Medulla oblongata (tissue), 1 donor: ENCODE measurements at regions not wholly inside any gene's neighbourhood (a gene's known extent, or its start where the extent isn't known, plus 50 kb on each side); places are given as distances from the start of the nearest gene placed in this dataset.

ENCODE experiments used
- DNase-seq: peaks from one replicate; pipeline ENCODE4 v3.0.0-alpha.2; 2015; ENCODE audit errors: extremely low spot score

DNA sequence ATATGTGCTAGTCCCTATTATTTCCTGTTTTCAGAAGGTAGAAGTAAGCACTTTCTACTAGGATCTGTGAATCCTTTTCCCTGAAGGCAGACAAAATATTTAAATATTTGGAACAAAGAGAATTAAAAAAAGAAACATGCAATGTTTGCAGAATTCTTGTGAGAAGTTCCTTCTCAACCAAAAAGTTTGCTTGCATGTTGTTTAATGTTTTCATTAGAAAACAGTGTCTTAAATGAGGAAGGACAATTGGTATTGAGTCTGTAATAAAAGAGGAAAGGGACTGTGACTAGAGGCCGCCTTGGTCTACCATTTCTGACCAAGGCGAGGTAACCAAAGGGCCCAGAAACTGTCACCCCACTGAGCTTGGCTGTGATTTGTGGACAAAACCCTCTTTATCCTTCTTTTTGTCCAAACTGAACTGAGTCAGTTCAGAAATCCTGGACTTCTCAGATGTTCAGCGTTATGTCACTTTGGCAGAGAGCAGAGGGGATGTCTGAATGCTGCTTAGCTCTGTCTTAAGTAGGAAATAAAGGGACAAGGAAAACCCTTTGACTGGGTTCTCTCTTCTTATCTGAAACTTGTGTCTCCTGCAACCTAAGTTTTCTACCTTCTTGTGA, 129.8 kb upstream of the CPM start:
- peak; percentile 78 for DNase-seq

DNA sequence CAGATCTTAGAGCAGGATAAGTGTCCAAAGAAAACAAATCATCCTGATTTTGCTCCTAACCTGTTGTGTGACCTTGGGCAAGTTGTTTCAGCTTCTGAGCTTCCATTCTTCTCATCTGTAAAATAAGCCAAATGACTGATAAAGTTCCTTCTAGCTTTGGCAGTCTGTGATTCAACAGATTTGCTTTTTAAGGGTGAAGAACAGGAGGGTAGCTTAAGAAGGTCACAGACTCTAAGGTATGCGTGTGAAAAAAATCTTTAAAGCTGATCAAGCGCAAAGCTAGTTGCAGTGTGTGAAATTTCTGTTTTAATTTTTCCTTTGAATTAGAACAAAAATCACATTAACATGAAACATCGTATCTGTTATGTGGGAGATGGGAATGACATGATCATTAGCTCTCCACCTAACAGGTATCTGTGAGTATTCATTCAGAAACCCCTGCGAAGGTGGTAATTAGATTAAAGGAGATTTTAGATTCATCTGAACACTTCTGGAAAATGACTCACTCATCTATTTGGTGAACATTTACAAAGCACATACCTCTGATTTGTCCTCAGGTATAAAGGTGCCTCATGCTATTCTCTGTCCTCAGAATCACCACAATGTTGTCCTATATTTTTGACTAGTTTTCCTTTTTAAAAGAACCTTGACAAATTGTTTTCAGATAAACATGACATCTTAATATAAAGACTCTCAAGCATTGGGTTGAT, 131.9 kb upstream of the CPM start:
- DNase-seq = no peak

DNA sequence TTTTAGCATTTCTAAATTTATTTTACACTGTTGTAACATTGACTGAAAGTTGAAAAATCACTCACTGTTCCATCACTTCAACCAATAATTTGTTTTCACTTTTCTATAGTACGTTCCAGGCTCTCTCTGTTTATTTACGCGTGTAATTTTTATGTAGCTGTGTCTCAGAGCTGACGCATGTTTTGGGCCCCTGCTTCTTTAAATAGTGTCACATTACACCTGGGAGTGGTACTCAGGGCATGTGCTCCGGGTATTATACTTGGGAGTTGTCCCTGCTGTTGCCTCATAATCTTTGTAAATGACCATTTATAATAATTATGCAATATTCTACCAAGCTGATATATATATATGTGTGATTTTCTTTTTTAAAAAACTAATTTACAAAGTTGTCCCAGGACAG, 132.8 kb upstream of the CPM start:
- no peak for DNase-seq

DNA sequence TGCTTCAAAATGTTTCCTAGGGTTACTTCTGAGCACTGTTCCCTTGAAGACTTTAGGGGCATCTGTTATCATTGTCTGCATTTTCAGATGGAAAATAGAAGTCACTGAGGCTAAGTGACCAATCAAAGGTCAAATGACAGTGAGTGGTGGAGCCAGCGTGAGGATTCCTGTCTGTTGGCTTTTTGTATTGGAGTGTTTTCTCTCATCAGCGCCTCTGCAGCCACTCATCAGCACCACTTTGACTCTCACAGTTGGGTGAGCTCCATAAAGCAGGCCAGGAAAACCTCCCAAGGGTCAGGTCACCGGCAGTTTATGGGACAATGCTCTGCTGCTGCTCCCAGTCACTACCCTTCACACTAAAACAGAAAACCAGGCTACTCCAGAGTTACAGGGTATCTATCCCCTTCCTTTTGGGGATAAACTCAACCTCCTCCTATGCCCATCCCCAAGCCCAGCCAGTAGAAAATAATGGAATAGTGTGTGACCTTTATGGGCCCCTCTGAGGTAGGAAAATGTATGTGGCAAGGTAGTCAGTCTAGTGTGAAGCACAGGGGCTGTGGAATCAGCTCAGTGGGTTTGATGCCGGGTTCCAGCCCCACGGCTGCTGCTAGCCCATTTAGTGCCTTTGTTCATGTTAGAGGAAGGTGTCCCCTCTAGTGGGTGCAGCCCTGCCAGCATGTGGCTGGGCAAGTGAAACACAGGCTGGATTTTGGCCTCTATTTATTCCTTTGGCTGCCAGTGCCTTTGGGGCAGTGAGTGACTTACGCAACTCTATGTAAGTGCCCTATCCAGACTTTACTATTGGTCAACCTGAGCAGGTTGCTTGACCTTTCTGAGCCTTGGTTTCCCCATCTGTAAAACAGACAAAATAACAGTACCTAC, 133.8 kb upstream of the CPM start:
- DNase-seq = peak; percentile 40

DNA sequence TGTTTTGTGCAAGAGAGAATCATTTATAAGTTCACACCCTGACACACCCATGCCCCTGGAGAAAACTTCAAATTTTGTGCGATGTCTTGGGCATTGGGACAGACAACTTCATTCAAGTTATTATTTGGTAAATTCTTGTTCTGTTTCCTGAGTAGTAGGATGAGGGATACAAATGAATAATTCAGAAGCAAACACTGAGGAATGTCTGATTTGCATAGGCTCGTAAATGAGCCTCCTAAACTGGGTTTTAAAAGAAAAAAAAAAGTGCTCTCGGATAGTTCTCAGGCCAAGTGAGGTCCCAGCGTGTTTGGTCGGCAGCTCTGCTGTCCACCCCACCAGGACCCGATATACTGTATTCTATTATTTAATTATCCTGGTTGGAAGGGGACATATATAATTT, 134.7 kb upstream of the CPM start:
- DNase-seq = no peak

DNA sequence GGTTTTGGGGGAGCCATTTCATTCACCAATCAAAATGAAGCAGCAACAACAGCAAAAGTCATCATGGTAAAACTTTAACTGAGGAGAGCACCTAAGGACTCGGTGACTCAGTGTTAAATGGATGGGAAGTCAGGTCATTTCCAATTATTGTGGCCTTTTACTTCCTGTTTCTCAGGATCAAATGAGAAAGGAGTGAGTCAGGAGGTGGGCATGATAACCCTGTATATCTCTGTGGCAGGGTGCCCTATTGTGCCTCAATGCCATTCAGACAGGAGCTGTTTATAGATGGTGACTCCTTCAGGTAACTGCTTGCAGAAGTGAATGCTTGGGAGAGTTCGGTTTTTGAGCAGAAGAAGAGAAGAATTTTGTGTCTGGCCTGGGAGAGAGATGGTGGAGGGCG, 135.5 kb upstream of the CPM start:
- no peak for DNase-seq

DNA sequence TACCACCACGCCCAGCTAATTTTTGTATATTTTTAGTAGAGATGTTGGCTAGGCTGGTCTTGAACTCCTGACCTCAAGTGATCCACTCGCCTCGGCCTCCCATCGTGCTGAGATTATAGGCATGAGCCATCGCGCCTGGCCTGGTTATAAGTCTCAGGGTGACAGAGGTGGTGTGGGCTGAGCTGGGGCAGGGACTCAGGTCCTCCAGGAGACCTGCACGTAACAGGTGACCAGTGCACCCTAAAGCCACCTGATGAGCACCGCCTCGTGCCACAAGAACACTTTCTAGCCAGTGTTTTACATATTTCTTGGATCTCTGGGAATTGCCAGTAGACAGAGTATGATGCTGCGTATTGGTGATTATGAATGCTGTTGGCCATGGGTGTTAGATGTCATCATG, 136.5 kb upstream of the CPM start:
- DNase-seq = no peak

DNA sequence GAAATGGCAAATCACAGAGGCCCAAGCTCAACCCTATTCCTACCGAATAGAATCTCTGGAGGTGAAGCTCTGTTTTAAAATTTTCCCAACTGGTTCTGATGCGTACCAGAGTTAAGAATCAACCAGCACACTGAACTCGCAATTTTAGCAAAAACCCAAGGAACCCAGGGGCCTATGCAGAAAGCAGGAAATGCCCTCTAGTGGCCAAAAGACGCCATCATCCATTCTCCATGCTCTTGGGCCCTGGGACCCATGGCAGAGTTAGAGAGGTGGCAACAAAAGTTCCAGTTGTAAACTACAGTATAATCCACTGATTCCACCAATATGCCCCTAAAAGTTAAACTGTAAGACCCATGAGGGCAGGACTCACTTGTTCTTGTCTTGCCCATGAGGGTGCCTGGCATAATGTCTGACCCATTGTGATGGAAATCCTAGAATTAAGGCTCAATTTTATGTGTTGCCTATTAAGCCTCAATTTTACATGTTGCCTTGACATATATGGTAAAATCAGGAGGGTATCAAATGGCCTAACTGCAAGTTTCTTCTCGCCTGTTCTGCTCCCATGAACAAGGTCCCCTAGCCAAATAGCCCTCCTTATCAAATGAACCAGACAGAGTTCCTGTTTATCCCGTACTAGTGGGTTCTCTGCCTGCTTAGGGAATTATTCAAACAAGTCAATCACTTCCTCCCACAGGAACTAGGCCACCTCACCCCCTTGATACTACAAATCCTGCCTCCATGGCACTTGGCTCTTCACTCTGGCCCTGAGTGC, 137.5 kb upstream of the CPM start:
- peak; percentile 89 for DNase-seq

DNA sequence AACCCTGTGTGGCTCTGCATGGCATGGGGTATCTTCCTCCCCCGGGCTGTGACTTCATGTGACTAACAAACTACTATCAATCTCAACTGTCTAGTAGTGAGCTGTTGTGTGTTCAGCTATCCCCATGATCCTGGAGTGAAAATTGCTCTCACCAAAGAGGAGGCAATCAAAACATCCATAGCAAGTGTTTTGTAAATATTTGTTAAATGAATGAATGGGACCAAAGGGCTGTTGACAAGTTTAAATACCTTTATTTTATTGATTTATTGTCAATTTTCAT, 138.1 kb upstream of the CPM start:
- no peak for DNase-seq

DNA sequence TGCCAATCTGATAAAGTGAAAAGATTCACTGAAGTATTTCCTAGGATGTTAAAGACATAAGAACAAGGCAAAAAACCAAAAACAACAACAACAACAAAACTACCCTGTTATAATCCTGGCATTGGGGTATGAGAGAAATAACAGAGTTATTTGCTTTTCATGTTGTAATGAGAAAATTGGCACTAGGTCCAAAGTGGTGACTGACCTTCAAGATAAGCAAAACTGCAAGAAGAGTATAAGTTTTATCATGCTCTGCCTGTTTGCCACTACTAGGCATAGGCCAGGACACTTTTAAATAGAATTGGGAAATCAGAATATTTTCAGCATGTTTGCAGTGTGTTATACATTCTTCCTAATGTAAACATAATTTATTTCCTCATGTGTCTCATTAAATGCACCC, 140.1 kb upstream of the CPM start:
- no peak for DNase-seq

DNA sequence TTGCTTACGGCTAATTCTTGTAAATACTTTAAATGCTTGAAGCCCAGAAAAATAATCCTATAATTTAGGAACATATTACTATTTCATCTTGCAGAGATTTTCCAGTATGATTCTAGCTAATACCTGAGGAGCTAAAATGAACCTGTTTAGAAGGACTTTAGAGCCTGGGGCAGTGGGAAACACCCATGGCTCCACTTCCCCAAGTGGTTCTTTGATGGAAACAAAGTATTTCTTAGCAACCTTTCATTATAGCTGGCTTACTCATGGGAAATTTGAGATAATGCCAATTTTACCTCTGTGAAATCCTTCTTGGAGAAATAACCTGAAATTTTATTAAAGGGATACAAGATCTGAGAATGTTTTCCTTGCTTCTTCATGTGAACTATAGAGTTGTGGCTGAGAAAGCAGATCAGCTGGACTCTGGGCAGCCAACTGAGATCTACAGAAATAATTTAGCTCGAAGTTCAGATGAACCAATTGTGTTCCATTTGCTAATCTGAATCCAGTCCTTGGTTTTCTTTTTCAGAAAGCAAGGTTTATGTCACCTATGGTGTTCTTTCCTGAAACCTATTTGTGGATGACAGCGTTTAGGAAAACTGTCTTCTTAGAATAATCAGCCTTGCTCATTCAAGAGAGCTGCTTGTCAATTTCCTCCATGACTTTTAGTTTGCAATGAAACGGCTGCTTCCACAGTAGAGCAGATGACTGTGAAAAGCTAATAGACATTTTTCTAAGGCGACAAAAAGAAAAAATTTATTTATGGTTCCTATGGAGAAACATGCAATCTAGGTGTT, 141.8 kb upstream of the CPM start:
- DNase-seq = no peak

DNA sequence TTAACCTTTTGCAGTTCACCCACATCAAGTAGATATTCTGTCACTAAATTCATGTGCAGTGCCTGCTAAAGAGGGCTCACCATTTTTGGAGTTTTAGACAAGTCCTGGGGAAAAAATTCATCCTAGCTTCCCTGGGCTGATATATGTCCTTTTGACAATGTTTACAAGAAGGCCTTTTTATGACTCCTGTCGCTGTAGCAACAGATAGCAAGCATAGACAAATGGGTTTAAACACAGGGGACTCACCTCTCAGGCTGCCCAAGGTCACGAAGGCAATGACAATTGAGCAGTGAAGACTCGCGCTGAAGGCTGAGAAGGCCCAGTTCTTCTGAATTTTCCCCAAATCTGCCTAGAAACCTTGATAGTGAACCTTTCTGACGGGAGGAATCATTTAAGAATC, 150.7 kb upstream of the CPM start:
- DNase-seq = no peak

DNA sequence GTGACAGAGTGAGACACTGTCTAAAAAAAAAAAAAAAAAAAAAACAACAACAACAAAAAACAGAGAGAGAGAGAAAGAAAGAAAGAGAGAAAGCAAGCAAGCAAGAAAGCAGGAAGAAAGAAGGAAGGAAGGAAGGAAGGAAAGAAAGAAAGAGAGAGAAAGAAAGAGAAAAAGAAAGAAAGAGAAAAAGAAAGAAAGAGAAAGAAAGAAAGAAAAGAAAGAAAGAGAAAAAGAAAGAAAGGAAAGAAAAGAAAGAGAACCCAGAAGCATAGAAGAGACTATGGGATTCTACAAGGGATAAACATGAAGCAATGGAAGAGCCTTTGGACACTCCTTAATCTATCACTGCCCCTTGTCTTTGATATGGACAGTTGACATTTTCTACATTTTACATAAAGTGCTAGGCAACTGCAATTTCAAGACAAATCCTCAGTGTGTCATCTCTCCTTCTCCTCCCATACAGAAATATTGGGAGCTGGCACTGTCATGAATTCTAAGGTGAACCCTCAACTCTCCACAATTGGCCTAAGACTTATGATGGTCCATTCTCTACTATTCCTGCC, 151.9 kb upstream of the CPM start:
- no peak for DNase-seq

DNA sequence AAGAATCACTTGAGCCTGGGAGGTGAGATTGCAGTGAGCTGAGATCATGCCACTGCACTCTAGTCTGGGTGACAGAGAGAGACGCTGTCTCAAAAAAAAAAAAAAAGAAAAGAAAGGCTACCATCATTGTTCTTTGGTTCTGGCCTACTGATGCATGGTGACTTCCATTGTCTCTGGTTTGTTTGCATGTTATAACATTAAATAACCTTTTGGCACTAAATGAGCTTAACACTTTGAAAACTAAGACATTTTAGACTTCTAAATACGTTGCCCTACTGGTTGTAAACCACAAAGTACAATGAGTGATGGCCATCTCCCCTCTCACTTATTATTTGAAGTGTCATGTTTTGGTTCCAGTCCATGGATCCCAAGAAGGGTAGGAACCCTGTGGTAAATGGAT, 152.9 kb upstream of the CPM start:
- DNase-seq = no peak

DNA sequence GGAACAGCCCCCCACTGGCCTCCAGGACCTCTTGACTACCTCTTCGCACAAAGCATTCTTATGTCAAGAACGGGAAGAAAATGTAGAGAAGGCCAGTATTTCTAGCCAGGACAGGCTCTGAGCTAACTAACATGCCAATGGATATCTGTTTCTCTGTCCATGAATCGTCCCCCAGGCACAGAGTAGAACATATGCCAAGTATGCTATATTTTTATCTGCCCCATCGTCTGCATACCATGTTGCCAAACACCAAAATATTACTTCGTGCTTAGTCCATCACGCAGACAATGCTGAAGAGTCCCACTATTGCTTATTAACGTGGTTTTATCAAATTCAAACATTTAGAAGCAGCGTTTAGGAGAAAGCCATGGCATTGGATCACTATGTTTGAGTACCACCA, 151.4 kb upstream of the CPSF6 start:
- no peak for DNase-seq

DNA sequence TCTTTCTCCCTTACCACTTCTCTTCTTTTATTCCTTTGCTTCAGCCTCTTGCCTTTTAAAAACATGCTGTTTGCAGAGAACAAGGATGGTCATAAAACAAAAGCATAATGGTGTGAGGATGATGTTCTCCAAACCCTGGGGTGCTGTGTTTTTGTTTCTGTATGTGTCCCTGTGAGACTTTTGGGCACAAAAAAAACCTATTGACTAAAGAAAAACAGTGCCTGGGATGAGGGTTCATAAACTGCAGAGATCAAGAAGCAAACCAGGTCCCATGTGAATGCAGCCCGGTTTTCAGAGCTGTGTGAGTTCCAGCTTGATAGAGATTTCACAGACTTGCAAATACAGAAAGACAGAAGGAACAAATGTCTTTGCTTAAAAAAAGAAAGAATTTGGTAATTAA, 148.6 kb upstream of the CPSF6 start:
- peak; percentile 34 for DNase-seq

DNA sequence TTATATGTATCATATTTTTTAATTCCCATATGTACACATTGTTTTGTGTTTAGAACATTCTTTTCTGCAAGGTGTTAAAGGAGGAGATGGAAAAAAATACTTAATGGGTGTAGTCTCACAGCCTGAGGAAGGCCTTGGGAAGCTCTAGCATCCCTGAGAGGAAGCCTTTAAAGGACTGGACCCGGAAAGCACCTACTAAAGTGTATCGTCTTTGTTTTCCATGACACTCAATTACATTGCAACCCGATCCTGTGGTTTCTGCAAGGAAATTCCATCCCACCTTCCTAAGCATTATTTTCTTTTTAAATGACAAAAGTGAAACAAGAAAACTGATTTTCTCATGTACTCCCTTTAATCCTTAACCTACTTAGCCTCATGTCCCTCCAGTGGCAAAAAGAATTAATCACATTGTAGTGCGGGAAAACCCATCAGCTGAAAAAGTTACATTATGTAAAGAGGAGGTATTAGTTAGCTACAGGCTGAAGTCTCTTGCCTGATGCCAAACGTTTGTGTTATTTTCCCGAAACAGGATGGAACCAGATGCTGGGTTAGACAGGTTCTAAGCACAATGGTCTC, 147.8 kb upstream of the CPSF6 start:
- no peak for DNase-seq

DNA sequence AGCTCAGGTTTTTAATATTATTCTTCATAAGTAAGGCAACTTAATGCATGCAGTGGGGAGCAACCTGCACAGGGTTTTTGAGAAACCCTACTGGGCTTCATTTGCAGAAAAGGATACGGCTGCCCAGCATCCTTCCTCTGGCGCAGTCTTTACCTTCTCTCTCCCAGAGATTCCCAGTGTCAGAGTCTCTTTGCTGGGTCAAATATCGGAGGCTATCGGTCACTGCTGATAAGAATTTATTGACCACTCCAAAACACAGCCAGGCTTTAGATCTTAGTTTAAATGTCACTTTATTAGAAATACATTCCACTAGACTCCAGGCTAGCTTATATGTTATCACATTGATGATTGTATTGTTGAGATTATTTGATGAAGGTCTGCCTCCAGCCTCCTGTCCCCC, 147.2 kb upstream of the CPSF6 start:
- DNase-seq = no peak

DNA sequence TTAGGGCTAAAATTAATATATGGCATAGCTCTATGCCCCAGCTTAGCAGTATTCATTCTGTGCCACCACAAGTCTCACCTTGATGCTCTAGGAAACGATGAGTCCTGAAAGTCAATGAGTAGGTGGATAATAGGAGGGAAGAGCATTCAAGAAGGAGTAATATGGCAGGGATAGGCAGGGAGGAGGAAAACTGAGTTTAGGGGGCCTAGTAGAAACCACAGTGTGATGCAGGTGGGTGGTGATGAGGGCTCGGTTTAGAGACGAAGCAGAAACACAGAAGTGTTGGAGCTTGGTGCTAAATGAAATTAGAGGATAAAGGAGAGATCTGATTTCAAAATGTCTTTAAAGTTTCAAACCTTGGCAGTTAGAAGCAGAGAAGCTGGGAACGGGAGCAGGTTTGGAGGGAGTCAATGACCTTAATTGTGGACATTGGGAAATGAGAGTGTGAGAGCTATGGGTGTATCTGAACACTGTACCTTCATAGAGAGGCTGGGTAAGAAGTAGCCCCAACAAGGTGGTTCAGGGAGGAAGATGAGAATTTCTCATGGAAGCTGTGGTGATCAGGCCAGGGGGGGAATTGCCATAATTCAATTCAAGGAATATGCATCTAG, 144.7 kb upstream of the CPSF6 start:
- no peak for DNase-seq

DNA sequence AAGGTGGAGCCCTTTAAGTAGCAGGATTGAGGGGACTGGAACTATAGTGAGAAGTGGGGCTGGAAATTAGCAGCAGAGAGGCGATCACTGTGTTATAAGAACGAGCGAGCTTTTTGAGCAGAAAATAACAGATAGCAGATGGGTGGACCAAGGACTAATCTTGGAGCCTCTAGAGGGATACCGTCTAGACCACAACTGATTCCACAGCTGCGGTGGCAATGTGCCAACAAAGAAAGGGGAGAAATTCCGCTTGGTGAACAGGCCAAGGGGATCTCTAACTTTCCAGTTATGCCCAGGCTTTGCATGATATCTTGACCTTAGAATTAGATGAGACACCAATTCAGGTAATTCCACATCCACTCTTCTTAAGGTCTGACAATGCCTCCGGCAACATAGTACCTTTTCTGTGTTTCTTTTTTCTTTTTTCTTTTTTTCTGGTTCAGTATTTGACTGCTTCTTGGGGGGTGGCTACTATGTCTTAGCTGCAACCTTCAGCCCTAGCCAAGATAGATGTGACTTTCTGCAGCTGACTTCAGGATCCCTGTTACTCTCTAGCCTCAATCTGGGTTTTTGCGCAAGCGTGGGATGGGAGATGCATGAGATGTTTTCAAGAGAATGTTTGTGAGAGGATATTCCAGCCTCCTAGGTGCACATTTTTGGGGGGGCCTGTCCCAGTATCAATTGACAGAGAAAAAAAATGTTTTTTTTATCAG, 143.4 kb upstream of the CPSF6 start:
- DNase-seq = no peak
